NCI-H146 treated with DMSO at 0.1 percent for 48 hours (cell line): ENCODE measurements at regions not wholly inside any gene's neighbourhood (a gene's known extent, or its start where the extent isn't known, plus 50 kb on each side); places are given as distances from the start of the nearest gene placed in this dataset.
"Not testable (repeated sequence)": the region's sequence is repeated elsewhere in the genome, so short reads cannot be mapped to it uniquely, and the experiment has no call there.

Experiments used
- DNase-seq: peaks from one replicate; lab custom pipeline; 2025; ENCODE audit not compliant: unreplicated experiment; lab: John Stamatoyannopoulos, UW

DNA sequence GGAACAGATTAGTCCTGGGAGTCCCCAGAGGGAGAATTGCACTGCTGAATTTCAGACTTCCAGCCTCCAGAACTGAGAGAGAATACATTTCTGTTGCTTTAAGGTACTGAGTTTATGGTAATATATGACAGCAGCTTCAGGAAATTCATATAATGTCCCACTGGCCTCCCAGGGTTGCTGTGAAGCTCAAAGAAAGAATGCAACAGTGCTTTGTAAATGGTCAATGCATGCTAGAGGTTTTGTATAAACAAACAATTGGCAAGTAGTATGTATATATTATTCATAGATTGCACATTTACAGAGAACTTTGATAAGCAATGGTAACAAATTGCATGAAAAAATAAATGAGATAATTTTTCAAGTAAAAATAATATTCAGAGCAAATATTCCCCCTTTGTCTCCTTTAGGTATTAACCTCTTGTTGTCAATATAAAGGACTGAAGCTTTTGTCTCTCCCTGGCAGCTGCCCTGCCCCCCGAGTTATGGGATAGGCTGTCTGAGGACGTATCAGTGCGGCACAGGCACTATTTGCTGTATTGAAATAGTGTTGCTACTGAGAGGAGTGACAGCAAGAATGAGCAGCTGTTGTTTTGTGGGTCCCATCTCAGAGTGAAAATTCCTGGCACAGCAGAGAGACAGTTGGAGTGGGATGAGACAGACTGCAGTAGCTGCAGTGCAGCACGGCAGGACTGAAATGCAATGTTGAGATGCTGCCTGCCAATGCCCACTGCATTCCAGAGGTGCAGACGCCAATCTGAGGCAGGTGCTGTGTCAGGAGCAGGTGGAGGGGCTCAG, 194.2 kb upstream of the GLRA1 start:
- DNase-seq, result no peak

DNA sequence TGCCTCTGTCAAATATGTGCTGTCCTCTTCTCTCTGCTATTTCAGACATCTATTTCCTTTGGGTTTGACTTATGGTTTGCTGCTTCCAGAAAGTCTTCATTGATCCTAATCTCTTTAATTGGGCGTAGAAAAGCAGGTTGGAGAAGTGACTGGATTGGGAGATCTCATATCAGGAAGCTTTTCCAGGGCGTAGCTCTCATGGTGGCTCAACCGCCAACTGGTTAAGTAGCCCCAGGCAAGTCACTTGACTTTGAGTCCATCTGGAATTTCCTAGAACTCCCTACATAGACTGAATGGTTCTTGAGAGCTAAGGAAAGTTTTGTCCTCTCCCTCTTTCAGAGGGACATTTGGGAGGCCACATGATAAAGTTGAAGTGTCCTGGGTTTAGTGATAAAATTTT, 192.3 kb upstream of the GLRA1 start:
- no peak for DNase-seq

DNA sequence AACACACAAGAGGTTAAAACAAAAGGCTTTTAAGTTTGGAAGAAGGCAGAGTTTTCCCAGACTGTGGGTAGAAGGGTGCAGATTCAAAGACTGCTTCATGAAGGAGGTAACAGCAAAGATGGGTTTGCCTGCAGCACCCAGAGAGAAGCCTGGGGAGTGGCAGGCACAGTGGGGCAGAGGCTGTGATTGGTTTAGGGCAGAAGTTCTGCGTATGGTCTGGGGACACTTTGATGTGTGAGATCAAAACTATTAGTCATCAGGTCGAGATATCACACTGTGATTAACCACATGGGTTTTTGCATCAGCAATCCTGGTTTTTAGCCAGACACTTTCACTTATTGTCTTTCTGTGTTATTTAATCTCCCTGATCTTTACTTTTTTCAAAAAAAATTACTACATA, 188.8 kb upstream of the GLRA1 start:
- no peak for DNase-seq

DNA sequence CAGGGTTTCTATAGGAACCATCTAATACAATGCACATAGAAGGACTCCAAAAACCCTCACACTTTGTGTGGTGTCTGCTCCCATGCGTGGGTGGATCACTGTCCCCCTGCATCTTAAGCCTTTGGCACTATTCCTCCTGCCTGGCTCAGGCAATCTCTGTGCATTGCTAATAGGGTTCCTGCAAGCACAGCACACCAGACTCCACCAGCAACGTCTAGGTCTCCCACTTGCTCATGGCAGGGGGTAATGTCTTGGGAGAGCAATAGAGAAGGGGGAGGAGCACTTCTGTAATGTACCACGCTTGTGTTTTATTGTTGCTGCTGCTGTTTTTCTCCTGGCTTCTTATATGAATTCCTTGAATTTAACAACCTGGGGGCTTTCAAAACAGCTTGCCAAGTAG, 182.6 kb upstream of the GLRA1 start:
- no peak for DNase-seq

DNA sequence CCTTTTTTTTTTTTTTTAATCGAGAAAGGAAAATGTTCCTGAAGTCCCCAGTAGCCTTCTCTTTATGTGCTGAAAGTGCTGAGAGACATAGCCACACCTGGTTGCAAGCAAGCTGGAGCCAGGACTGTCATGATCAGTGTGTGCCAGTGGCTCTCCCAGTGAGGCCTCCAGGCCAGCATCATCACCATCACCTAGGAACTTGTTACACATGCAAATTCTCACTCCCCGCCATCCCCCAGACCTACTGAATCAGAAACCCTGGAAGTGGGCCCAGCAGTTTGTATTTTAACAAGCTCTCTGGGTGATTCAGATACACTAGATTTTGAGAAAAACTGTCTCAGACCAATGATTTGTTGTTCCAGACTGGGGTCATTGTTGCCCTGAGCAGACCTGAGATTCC, 181.9 kb upstream of the GLRA1 start:
- no peak for DNase-seq

DNA sequence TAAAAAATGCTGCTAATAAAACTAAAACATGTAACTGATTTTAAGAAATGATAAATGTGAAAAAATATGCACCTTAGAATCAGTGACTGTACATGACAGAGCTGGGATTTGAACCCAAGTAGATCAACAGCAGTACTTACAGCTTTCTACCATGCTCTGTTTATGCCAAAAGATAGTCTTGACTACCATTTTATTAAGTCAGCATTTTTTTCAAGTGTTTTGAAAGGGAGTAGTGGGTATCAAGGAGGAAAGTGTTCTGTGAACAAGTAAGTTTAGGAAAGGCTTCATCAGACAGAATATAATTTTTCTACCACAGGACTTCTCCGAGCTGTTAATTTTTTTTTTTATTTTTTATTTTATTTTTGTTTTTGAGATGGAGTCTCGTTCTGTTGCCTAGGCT, 180.4 kb upstream of the GLRA1 start:
- no peak for DNase-seq

DNA sequence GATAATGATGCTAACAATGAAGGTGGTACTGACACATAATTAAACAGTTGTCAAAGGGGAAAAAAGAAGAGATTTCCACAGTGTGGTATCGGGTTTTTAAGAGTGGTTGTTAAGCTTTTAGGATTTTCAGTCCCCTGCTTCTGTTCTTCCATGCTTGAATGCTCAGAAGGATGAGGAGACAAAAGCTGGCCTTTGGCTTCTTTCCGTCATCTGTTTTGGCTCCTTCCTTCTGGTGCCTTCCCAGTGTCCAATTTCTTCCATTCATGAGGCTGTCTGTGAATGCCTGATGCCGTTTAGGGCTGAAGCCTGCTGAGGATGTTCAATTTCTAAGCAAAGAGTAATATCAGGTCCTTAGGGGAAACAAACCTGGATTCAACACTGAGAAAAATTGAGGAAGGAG, 179.6 kb upstream of the GLRA1 start:
- no peak for DNase-seq

DNA sequence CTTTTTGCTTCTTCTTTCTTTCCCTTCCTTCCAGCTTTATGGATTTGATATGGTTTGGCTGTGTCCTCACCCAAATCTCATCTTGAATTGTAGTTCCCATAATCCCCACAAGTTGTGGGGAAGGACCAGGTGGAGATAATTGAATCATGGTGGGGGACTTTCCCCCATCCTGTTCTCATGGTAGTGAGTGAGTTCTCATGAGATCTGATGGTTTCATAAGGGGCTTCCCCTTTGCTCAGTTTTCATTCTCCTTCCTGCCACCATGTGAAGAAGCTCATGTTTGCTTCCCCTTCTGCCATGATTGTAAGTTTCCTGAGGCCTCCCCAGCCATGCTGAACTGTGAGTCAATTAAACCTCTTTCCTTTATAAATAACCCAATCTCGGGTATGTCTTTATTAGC, 178.3 kb upstream of the GLRA1 start:
- DNase-seq, result not testable (repeated sequence)

DNA sequence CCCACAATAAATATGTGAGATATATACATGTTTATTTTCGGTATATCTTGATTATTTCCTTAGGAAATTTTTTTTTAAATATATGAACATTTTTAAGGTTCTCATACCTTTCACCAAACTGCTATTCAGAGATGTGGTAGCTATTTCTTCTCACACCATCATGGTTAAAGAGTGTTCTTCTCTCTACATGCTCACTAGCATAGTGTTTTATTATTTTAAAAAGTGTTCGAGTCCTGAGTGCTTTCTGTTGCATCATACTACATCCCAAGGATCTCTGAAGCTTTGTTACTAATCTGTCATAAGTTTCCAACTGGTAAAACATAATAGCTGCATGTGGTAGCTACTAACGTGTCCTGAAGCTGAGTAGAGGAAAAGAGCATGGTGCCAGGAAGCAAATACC, 177.4 kb upstream of the GLRA1 start:
- DNase-seq, result no peak

DNA sequence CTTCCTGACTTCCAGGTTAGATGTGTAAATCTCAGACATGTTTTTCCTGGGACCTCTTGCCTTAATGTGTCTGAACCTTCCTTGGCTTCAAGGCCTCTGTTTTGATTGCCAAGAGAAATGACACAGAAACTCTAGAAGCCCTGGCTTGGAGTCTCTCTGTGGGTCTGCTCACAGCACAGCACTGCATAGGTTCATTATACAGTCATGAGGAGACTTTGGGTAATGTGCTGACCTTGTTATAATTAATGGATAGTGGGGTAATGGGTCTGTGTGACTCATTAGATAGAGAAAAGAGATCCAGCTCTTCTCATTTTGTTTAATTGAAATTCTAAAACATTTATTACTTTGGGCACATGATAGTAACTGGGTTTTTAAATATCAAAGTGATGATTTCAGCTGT, 175.8 kb upstream of the GLRA1 start:
- DNase-seq, result no peak

DNA sequence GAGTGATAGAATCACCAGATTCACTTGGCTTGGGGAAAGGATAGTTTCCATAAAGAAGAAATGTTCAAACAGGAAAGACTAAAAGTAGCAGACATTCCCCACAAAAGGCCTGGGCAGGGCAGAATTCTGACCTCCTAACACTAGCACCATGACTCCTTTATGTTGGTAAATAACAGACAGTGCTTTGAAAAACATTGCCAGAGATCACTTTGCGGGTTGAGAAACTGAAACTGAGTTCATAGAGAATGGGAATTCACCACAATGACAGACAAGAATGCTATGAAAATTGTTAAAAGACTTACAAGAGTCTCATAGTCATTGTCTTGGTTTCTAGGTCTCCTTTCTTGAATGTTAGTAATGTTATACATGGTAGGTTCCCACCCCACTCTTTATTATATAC, 172.5 kb upstream of the GLRA1 start:
- DNase-seq, result no peak

DNA sequence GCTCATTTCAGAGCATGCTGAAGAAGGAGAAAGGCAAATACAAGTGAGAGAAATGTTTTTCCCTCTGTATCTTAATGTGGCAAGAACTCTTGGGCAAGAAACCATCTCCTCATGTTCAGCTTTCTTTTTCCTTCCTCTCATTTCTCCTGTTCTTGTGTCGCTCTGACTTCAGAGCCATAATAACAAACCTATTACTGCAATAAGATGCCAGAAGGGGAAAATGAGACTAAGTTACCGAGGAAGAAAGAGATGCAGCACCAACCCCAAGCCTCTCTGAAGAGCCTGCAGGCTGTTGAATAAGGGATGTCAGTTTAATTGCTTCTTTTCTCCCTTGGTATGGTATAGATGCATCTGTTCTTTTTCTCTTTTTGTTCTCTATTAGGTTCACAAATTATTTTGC, 170.1 kb upstream of the GLRA1 start:
- DNase-seq, result no peak

DNA sequence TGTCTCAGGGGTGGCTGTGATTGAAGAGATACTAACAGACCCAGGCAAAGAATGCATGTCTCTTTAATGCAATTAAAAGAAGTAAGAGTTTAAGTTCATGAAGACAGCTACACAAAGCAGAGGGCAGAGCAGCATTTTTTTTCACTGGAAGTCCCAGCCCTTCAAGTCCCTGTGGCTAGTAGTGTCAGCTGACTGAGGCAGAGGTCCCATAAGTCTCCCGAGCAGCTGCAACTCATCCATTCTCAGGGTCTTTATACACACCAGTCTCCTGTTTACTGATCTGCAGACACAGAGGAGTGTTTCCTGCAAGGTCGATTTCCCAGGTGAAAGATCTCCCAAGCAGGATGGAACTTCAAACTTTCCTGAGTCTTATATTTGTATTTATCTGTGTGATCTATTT, 169.4 kb upstream of the GLRA1 start:
- DNase-seq, result no peak

DNA sequence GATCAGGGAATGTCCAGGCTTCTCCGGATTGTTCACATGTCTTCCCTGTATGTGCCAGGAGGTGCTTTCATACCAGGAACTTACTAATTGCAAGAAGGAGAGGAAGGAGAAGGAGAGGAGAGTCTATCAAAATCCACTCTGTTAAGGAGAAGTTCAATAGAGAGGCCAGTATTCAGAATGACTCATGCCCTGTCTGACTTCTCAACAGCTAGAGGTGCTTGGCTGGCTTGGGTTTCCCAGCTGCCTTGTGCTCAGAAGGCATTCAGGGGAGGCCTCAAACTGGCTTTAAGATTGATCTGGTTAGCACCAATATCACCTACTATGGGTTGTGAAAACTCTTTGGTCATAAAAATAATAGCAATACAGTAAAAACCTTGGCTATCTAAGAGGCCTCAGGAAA, 167.9 kb upstream of the GLRA1 start:
- DNase-seq, result no peak

DNA sequence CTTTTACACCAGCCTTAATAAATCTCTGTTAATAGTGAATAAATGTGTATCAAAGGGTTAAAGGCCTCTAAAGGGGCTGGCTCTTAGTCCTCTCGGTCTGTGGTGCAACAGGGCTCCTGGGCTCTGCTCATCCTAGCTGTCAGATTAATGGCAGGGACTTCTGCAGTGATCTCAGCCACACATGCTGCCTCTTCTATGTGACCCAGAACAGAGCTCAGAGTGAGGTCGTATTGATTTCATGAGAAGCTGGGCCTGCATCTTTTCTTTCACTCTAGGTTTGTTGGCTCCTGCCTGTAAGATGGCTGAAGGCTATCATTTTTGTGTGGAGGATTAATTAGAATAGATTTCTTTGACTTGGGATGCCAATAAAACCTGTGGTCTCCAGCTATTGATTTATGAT, 165.0 kb upstream of the GLRA1 start:
- no peak for DNase-seq

DNA sequence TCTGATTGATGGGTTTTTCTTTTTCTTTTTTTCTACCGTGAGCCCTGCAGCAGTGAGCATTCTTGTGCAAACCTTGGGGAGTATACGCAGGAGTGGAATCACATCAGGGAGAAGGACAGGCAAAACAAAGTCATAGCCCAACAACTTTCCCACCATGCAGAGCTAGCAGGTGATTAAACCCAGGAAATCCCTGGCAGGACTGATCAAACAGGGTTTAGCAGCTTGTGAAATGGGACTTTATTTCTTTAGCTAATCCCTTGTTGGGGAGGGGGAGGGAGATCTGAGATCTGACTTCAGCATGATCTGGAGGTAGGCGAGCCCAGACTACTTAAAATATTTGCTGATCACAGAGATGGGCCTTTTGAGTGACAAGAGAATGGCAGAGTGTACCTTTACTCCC, 162.0 kb upstream of the GLRA1 start:
- DNase-seq, result no peak

DNA sequence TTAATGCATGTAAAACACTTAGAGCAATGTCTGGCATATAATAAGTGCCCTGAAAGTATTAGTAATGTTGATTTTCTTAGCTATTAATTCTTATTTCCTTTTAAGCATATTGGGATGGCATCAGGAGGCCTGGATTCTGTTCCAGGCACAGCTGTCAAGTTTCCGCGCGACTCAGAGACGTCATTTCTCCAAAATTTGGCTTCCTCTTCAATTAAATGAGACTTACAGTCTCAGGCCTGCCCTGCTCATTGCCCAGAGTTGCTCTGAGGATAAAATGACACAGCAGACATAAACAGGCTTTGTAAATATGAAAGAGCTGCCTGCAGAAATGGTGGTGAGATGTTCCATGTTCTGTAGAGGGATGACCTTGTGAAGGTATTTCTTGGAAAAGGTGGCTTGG, 159.8 kb upstream of the GLRA1 start:
- no peak for DNase-seq

DNA sequence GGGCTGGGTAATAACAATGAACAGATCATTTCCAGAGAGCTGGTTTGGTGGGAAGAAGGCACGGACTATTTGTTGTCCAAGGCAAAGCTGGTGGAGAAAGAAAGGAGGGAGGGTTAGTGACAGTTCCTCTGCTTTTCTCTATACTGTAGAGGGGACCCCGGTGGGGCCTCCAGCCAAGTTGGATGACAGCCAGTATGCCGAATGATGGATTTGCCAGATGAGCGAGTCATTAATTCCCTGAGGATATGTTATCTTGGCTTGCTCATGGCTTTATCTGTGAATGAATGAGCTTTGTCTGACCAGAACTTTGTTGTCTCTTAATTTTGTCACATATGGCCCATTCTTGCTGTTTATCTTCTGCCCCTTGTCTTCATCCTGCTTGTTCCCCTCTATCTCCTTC, 158.6 kb upstream of the GLRA1 start:
- DNase-seq, result no peak

DNA sequence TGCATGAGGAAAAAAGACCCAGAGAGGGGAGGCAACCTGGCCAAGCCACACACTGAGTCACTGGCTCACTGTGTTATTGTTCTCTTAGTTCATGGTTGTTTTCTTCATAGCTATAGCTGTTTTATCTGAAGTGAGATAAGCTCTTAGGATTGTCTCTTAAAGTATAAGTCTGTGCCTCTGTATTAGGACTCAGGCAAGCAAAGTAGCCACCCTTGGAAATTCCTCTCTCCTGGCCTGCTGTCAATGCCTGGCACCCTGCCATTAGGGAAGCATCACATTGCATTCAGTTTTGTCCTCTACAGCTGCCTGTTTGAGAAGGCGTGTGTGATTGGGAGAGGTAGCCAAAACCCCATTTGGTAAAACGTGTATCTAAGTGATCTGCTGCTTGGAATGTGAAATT, 147.4 kb upstream of the GLRA1 start:
- no peak for DNase-seq

DNA sequence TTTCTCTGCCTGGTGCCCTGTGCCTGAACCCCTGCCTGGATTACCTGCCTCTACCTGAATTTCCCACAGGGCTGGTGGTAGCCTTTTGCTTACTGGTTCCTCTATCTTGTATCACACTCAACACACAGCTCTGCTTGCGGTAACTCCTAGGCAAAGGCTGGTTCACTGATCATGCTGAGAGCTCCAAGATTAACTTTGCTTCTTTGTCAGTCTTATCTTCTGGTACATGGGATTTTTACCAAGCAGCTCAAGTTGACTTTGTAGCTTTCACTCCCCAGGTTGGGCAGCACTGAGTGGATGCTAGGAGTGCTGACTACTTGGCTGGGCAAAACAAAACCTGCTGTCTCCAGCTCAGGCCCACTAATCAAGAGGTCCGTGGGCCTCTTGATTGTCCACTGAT, 145.9 kb upstream of the GLRA1 start:
- DNase-seq, result no peak

DNA sequence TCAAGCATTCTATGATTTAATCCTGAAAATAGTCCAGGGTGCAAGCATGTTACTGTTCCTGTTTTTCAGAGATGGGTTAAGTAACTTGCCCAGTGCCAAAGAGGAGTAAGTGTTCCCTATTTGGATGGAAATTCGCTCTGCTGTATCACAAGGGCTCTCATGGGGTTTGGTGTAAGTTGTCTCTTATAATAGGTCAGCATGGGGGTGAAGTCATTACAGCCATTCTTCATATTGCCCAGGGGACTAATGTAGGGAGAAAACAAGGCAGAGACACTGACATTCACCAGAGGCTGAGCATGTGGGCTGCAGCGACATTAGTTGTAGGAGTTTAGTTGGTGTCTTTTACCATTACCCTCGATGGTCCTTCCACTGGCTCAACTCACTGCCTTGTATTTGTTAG, 142.1 kb upstream of the GLRA1 start:
- no peak for DNase-seq

DNA sequence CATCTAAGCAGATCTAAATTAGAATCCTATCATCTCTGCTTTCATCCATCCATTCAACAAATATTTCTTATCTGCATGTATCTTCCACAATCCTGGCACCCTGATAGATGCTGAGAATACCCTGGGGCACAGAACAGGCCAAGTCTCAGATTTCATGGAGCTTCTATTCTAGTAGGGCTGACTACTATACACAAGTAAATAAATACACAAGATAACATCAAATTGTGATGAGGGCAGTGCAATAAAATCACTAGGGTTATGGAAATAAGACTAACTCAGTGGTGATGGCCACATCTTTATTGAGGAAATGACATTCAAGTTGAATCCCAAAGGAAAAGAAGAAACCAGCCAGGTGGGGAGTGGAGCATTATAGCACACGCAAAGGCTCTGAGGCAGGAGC, 138.4 kb upstream of the GLRA1 start:
- no peak for DNase-seq

DNA sequence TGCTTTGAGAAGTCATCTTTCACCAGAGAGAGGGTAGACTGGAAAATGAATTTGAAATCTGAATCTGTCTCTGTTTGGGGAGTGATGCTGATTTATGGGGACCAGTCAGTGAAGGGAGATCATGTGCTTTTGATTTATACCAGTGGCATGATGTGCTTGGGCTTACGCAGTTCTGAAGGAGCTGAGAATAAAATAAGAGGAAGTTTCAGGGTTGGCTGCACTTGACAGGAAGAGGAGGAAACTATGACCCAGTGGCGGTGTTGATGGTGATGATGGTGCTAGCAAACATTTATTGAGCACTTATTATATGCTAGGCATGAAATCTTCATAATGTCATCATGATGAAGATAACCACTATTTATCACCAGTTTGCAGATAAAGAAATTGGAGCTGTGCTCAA, 136.4 kb upstream of the GLRA1 start:
- no peak for DNase-seq

DNA sequence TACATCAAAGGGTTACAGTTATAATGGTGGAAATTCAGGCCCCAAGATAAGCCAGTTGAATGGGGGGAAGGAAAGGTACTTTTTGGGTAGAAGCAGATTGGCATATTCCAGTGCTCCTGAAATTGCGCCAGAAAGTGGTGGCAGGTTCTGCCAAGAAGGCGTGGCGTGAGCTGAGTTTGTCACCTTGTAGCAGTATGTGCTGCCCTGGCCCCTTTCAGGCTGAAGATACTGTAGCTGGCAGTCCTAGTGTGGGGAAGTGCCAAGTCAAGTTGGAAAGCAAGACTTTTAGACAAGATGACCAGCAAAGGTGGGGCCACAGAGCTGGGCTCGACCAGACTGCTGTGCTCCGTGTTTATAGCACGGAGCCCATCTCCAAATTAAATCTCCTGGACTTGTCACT, 133.6 kb upstream of the GLRA1 start:
- no peak for DNase-seq
